SU-DHL-6 (cell line): ENCODE measurements at regions not wholly inside any gene's neighbourhood (a gene's known extent, or its start where the extent isn't known, plus 50 kb on each side); places are given as distances from the start of the nearest gene placed in this dataset.

Experiments used
- H2AFZ ChIP-seq: fragments of 200-600 bp; sonication (generic); 2 replicates; pipeline ENCODE4 v1.6.1; 2014; ENCODE audit warnings: low read depth, mild to moderate bottlenecking, moderate library complexity, mixed read lengths, antibody characterized with exemption, low read length; ENCODE audit not compliant: severe bottlenecking
- H3F3A ChIP-seq: fragments of 200-600 bp; shearing (Covaris generic); 2 replicates; pipeline ENCODE4 v1.6.0; 2016; ENCODE audit warnings: antibody characterized with exemption, mild to moderate bottlenecking; ENCODE audit not compliant: insufficient read depth
- H3K27ac ChIP-seq: fragments of 200-600 bp; sonication (generic); 2 replicates; pipeline ENCODE4 v1.5.1; 2016; ENCODE audit warnings: low read depth, mild to moderate bottlenecking, low read length, moderate library complexity, mixed read lengths
- H3K27me3 ChIP-seq: fragments of 200-600 bp; sonication (generic), shearing (Covaris generic); 2 replicates; pipeline ENCODE4 v1.6.0; 2014; ENCODE audit warnings: mild to moderate bottlenecking, low read length
- H3K36me3 ChIP-seq: fragments of 200-600 bp; sonication (generic); 2 replicates; pipeline ENCODE4 v1.6.1; 2014; ENCODE audit warnings: mild to moderate bottlenecking, low read length, mixed read lengths
- H3K4me2 ChIP-seq: fragments of 300-600, 200-600 bp; shearing (Covaris generic), sonication (generic); 2 replicates; pipeline ENCODE4 v1.6.0; 2014; ENCODE audit warnings: low read length, low read depth, mild to moderate bottlenecking; ENCODE audit not compliant: poor library complexity, severe bottlenecking
- H3K4me3 ChIP-seq: fragments of 200-600 bp; sonication (generic); 2 replicates; pipeline ENCODE4 v1.5.1; 2014; ENCODE audit warnings: antibody characterized with exemption, low read length, mild to moderate bottlenecking, mixed read lengths; ENCODE audit not compliant: insufficient read depth, poor library complexity, severe bottlenecking
- H3K79me2 ChIP-seq: fragments of 200-600 bp; sonication (generic); 2 replicates; pipeline ENCODE4 v1.6.1; 2014; ENCODE audit warnings: mild to moderate bottlenecking, low read length, moderate library complexity; ENCODE audit not compliant: insufficient read depth
- H3K9ac ChIP-seq: fragments of 200-600 bp; sonication (generic); 2 replicates; pipeline ENCODE4 v1.7.0; 2014; ENCODE audit warnings: mild to moderate bottlenecking, low read length
- H3K9me2 ChIP-seq: fragments of 200-600 bp; sonication (generic); replicated peaks from 2 replicates; pipeline ENCODE4 v1.6.1; 2014; ENCODE audit warnings: low read length; ENCODE audit not compliant: insufficient read depth
- H3K9me3 ChIP-seq: fragments of 200-600 bp; sonication (generic); 2 replicates; pipeline ENCODE4 v1.6.1; 2014; ENCODE audit warnings: low read length, mixed read lengths; ENCODE audit not compliant: insufficient read depth
- H4K20me1 ChIP-seq: fragments of 200-600 bp; sonication (generic); 2 replicates; pipeline ENCODE4 v1.6.1; 2014; ENCODE audit warnings: low read depth, mild to moderate bottlenecking, antibody characterized with exemption, low read length, moderate library complexity, mixed read lengths
- EZH2phosphoT487 ChIP-seq: fragments of 200-600 bp; sonication (generic), shearing (Covaris generic); conservative IDR thresholded peaks from 2 replicates; pipeline ENCODE4 v1.6.1; 2018; ENCODE audit warnings: mild to moderate bottlenecking, antibody characterized with exemption, low read length, moderate library complexity, mixed read lengths
- TF ChIP-seq, protein P1 (sequence below): fragments of 200-600 bp; sonication (generic); IDR thresholded peaks from one replicate; pipeline ENCODE4 v1.5.1; 2017; ENCODE audit warnings: antibody characterized with exemption, mild to moderate bottlenecking, low read length, moderate library complexity; ENCODE audit not compliant: insufficient read depth, poor library complexity, severe bottlenecking

DNA sequence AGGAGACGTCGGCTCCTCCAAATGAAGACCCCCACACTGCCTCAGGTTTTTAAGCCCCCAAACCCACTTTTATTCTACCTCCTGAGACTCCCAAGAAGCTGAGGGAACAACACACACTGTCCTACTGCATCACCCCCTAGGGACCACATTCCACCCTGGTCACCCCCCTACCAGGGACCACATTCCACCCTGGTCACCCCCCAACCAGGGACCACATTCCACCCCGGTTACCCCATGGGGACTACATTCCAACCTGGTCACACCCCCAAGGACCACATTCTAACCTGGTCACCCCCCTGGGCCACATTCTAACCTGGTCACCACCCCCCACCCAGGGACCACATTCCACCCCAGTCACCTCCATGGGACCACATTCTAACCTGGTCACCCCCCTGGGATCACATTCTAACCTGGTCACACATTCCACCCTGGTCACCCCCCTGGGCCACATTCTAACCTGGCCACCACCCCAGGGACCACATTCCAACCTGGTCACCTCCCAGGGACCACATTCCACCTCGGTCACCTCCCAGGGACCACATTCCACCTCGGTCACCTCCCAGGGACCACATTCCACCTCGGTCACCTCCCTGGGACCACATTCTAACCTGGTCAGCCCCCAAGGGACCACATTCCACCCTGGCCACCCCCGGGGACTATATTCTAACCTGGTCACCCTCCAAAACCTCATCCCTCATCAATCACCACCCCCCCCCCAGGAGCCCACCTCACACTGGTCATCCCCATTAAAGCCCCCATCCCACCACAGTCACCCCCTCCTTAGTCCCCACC, 587.6 kb downstream of the NPHP4 start:
- Histone ChIP-seq H3F3A (no peaks in the 10 kb centered on the region), H2AFZ (no peak overlapping the region), H3K36me3 (no peaks in the 10 kb centered on the region), H4K20me1 (no peaks in the 10 kb centered on the region), H3K9ac (no peak overlapping the region), H3K9me2 (no peaks in the 10 kb centered on the region), H3K9me3 (no peaks in the 10 kb centered on the region), H3K4me2 (no peak overlapping the region), H3K27ac (no peak overlapping the region), H3K4me3 (no peak overlapping the region), H3K27me3 (no peaks in the 10 kb centered on the region), H3K79me2 (no peaks in the 10 kb centered on the region)
- no peak for TF ChIP-seq EZH2phosphoT487
- TF ChIP-seq, protein P1, sequence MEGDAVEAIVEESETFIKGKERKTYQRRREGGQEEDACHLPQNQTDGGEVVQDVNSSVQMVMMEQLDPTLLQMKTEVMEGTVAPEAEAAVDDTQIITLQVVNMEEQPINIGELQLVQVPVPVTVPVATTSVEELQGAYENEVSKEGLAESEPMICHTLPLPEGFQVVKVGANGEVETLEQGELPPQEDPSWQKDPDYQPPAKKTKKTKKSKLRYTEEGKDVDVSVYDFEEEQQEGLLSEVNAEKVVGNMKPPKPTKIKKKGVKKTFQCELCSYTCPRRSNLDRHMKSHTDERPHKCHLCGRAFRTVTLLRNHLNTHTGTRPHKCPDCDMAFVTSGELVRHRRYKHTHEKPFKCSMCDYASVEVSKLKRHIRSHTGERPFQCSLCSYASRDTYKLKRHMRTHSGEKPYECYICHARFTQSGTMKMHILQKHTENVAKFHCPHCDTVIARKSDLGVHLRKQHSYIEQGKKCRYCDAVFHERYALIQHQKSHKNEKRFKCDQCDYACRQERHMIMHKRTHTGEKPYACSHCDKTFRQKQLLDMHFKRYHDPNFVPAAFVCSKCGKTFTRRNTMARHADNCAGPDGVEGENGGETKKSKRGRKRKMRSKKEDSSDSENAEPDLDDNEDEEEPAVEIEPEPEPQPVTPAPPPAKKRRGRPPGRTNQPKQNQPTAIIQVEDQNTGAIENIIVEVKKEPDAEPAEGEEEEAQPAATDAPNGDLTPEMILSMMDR = no peak

DNA sequence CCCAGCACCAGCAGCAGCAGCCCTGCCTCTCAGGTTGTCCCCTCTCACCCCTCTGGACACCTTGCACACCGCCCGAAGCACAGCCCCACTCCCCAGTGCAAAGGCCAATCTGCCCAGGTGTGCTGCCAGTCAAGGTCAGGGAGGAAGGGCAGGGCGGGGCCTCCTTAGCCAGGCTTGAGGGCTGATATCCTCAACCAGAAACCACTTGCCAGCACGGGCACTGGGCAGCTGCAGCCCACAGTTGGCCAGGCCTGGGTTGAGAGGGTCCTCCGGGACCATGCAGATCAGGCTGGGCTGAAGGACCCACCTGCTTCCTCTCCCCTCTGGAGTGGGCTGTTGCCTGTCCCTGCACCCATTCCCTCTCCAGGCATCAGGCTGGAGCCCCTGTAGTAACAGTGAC, 588.3 kb downstream of the NPHP4 start:
- TF ChIP-seq EZH2phosphoT487 = no peak
- TF ChIP-seq, protein P1 = no peak
- H3K4me2 ChIP-seq = no peak overlapping the region

DNA sequence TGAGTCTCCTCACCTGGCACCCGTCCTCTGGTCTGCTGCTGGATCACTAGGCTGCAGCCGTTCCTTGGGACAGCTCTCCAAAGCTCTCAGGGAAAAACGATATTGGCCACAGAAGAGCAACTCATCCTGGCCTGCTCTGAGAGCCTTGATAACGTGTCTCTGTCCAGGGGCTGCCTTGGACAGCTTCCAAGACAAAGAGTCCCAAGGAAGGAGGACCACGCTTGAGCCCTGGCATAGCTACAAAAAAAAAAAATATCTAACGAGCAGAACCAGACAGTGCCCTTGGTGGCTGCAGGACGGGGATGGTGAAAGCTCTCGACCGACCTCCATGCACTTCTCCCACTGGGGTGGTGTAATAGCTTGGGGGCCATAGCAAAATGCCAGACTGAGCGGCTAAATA, 589.6 kb downstream of the NPHP4 start:
- H3K79me2 ChIP-seq = no peaks in the 10 kb centered on the region
- no peaks in the 10 kb centered on the region for H3K27me3 ChIP-seq
- H3K27ac ChIP-seq = no peak overlapping the region
- H3K9me3 ChIP-seq = no peaks in the 10 kb centered on the region
- H2AFZ ChIP-seq = no peak overlapping the region
- no peak overlapping the region for H3K4me2 ChIP-seq
- no peaks in the 10 kb centered on the region for H3F3A ChIP-seq
- TF ChIP-seq, protein P1 = no peak
- TF ChIP-seq EZH2phosphoT487 = no peak
- no peak overlapping the region for H3K4me3 ChIP-seq
- no peaks in the 10 kb centered on the region for H4K20me1 ChIP-seq
- no peaks in the 10 kb centered on the region for H3K9me2 ChIP-seq
- no peak overlapping the region for H3K9ac ChIP-seq
- no peaks in the 10 kb centered on the region for H3K36me3 ChIP-seq

More for the DNA sequence above, 588.3 kb downstream of the NPHP4 start:
- Histone ChIP-seq H3K4me3 (no peak overlapping the region), H3K27me3 (no peaks in the 10 kb centered on the region), H3K79me2 (no peaks in the 10 kb centered on the region), H3K36me3 (no peaks in the 10 kb centered on the region), H3K9me2 (no peaks in the 10 kb centered on the region), H4K20me1 (no peaks in the 10 kb centered on the region), H3F3A (no peaks in the 10 kb centered on the region), H3K9ac (no peak overlapping the region), H3K27ac (no peak overlapping the region), H3K9me3 (no peaks in the 10 kb centered on the region), H2AFZ (no peak overlapping the region)
